SU-DHL-6 (cell line): ENCODE measurements at regions not wholly inside any gene's neighbourhood (a gene's known extent, or its start where the extent isn't known, plus 50 kb on each side); places are given as distances from the start of the nearest gene placed in this dataset.

Experiments
- H2AFZ ChIP-seq: fragments of 200-600 bp; sonication (generic); 2 replicates; pipeline ENCODE4 v1.6.1; 2014; ENCODE audit warnings: low read depth, mild to moderate bottlenecking, moderate library complexity, mixed read lengths, antibody characterized with exemption, low read length; ENCODE audit not compliant: severe bottlenecking
- H3F3A ChIP-seq: fragments of 200-600 bp; shearing (Covaris generic); 2 replicates; pipeline ENCODE4 v1.6.0; 2016; ENCODE audit warnings: antibody characterized with exemption, mild to moderate bottlenecking; ENCODE audit not compliant: insufficient read depth
- H3K27ac ChIP-seq: fragments of 200-600 bp; sonication (generic); 2 replicates; pipeline ENCODE4 v1.5.1; 2016; ENCODE audit warnings: low read depth, mild to moderate bottlenecking, low read length, moderate library complexity, mixed read lengths
- H3K27me3 ChIP-seq: fragments of 200-600 bp; sonication (generic), shearing (Covaris generic); 2 replicates; pipeline ENCODE4 v1.6.0; 2014; ENCODE audit warnings: mild to moderate bottlenecking, low read length
- H3K36me3 ChIP-seq: fragments of 200-600 bp; sonication (generic); 2 replicates; pipeline ENCODE4 v1.6.1; 2014; ENCODE audit warnings: mild to moderate bottlenecking, low read length, mixed read lengths
- H3K4me2 ChIP-seq: fragments of 300-600, 200-600 bp; shearing (Covaris generic), sonication (generic); 2 replicates; pipeline ENCODE4 v1.6.0; 2014; ENCODE audit warnings: low read length, low read depth, mild to moderate bottlenecking; ENCODE audit not compliant: poor library complexity, severe bottlenecking
- H3K4me3 ChIP-seq: fragments of 200-600 bp; sonication (generic); 2 replicates; pipeline ENCODE4 v1.5.1; 2014; ENCODE audit warnings: antibody characterized with exemption, low read length, mild to moderate bottlenecking, mixed read lengths; ENCODE audit not compliant: insufficient read depth, poor library complexity, severe bottlenecking
- H3K79me2 ChIP-seq: fragments of 200-600 bp; sonication (generic); 2 replicates; pipeline ENCODE4 v1.6.1; 2014; ENCODE audit warnings: mild to moderate bottlenecking, low read length, moderate library complexity; ENCODE audit not compliant: insufficient read depth
- H3K9ac ChIP-seq: fragments of 200-600 bp; sonication (generic); 2 replicates; pipeline ENCODE4 v1.7.0; 2014; ENCODE audit warnings: mild to moderate bottlenecking, low read length
- H3K9me2 ChIP-seq: fragments of 200-600 bp; sonication (generic); replicated peaks from 2 replicates; pipeline ENCODE4 v1.6.1; 2014; ENCODE audit warnings: low read length; ENCODE audit not compliant: insufficient read depth
- H3K9me3 ChIP-seq: fragments of 200-600 bp; sonication (generic); 2 replicates; pipeline ENCODE4 v1.6.1; 2014; ENCODE audit warnings: low read length, mixed read lengths; ENCODE audit not compliant: insufficient read depth
- H4K20me1 ChIP-seq: fragments of 200-600 bp; sonication (generic); 2 replicates; pipeline ENCODE4 v1.6.1; 2014; ENCODE audit warnings: low read depth, mild to moderate bottlenecking, antibody characterized with exemption, low read length, moderate library complexity, mixed read lengths
- CTCF ChIP-seq: fragments of 200-600 bp; sonication (generic); IDR thresholded peaks from one replicate; pipeline ENCODE4 v1.5.1; 2017; ENCODE audit warnings: antibody characterized with exemption, mild to moderate bottlenecking, low read length, moderate library complexity; ENCODE audit not compliant: insufficient read depth, poor library complexity, severe bottlenecking
- EZH2phosphoT487 ChIP-seq: fragments of 200-600 bp; sonication (generic), shearing (Covaris generic); conservative IDR thresholded peaks from 2 replicates; pipeline ENCODE4 v1.6.1; 2018; ENCODE audit warnings: mild to moderate bottlenecking, antibody characterized with exemption, low read length, moderate library complexity, mixed read lengths

- Histone ChIP-seq H3F3A (no peaks in the 10 kb centered on the region), H3K79me2 (no peaks in the 10 kb centered on the region), H3K4me2 (no peak overlapping the region), H3K27me3 (no peaks in the 10 kb centered on the region), H3K36me3 (no peaks in the 10 kb centered on the region), H3K4me3 (no peak overlapping the region), H3K9me3 (no peaks in the 10 kb centered on the region), H4K20me1 (no peaks in the 10 kb centered on the region), H3K9me2 (no peaks in the 10 kb centered on the region), H3K27ac (no peak overlapping the region), H3K9ac (no peak overlapping the region), H2AFZ (no peak overlapping the region)
- TF ChIP-seq CTCF, result no peak
- TF ChIP-seq EZH2phosphoT487, result no peak
Observed at GRCh38 chr5:103783669-103784068, 221.1 kb upstream of the NUDT12 start.

GRCh38 chr5:103780794-103781193 lies 218.2 kb upstream of the NUDT12 start:
- H3K36me3 ChIP-seq, result no peaks in the 10 kb centered on the region
- H3K27ac ChIP-seq, result no peak overlapping the region
- H3K79me2 ChIP-seq, result no peaks in the 10 kb centered on the region
- H3K4me2 ChIP-seq, result no peak overlapping the region
- no peaks in the 10 kb centered on the region for H3F3A ChIP-seq
- no peaks in the 10 kb centered on the region for H3K27me3 ChIP-seq
- H3K9me3 ChIP-seq, result no peaks in the 10 kb centered on the region
- no peaks in the 10 kb centered on the region for H4K20me1 ChIP-seq
- no peak overlapping the region for H2AFZ ChIP-seq
- H3K9ac ChIP-seq, result no peak overlapping the region
- TF ChIP-seq CTCF, result no peak
- no peaks in the 10 kb centered on the region for H3K9me2 ChIP-seq
- no peak overlapping the region for H3K4me3 ChIP-seq

- Histone ChIP-seq H3K9me3 (0 out of 2 replicates have a peak, but pooled peaks cover 3% of the 10 kb centered on the region), H2AFZ (no peak overlapping the region), H3K9me2 (no peaks in the 10 kb centered on the region), H3K36me3 (no peaks in the 10 kb centered on the region), H3K9ac (no peak overlapping the region), H3K4me2 (no peak overlapping the region), H3F3A (no peaks in the 10 kb centered on the region), H3K4me3 (no peak overlapping the region), H3K27me3 (no peaks in the 10 kb centered on the region), H3K27ac (no peak overlapping the region), H3K79me2 (no peaks in the 10 kb centered on the region), H4K20me1 (no peaks in the 10 kb centered on the region)
- TF ChIP-seq EZH2phosphoT487, result no peak
- TF ChIP-seq CTCF, result no peak
Observed at GRCh38 chr5:103774721-103775120, 212.1 kb upstream of the NUDT12 start.

GRCh38 chr5:103772248-103772647 lies 209.7 kb upstream of the NUDT12 start:
- H4K20me1 ChIP-seq, result no peaks in the 10 kb centered on the region
- no peaks in the 10 kb centered on the region for H3K36me3 ChIP-seq
- no peaks in the 10 kb centered on the region for H3K79me2 ChIP-seq
- no peaks in the 10 kb centered on the region for H3K9me2 ChIP-seq
- H3K9ac ChIP-seq, result no peak overlapping the region
- H3K9me3 ChIP-seq, result 0 out of 2 replicates have a peak, but pooled peaks cover 3% of the 10 kb centered on the region
- H3F3A ChIP-seq, result no peaks in the 10 kb centered on the region
- H3K4me2 ChIP-seq, result no peak overlapping the region
- no peaks in the 10 kb centered on the region for H3K27me3 ChIP-seq
- no peak for TF ChIP-seq EZH2phosphoT487
- no peak overlapping the region for H3K27ac ChIP-seq
- no peak overlapping the region for H3K4me3 ChIP-seq
- H2AFZ ChIP-seq, result no peak overlapping the region
